BJ (cell line): ENCODE measurements at regions not wholly inside any gene's neighbourhood (a gene's known extent, or its start where the extent isn't known, plus 50 kb on each side); places are given as distances from the start of the nearest gene placed in this dataset.

ENCODE experiments used
- CTCF ChIA-PET: fragments of 350-600 bp; formaldehyde crosslinking; extraction: SDS; loops from one replicate; lab custom pipeline; 2021; ENCODE audit warnings: antibody characterized with exemption, inconsistent platforms; lab: Yijun Ruan, JAX
- POLR2A ChIA-PET: fragments of 300-600 bp; sonication (Branson Sonifier 250); formaldehyde crosslinking; extraction: SDS; loops from one replicate; lab custom pipeline; 2021; ENCODE audit warnings: antibody characterized with exemption; lab: Charles Lee
- DNase-seq: peaks from one replicate; pipeline ENCODE4 v3.0.0-alpha.2; 2011; ENCODE audit warnings: low read depth
- H3K27me3 ChIP-seq: 2 replicates; pipeline ENCODE4 v1.6.0; 2011; ENCODE audit warnings: low read length; ENCODE audit not compliant: control insufficient read depth, insufficient read depth
- H3K36me3 ChIP-seq: 2 replicates; pipeline ENCODE4 v1.5.1; 2011; ENCODE audit warnings: low read length; ENCODE audit not compliant: control insufficient read depth, insufficient read depth
- H3K4me3 ChIP-seq: 2 replicates; pipeline ENCODE4 v1.5.1; 2011; ENCODE audit warnings: low read depth, mild to moderate bottlenecking, control low read depth, low read length
- TF ChIP-seq, protein P1 (sequence below): IDR thresholded peaks from 2 replicates; pipeline ENCODE4 v1.5.1; 2011; ENCODE audit warnings: low read depth, mild to moderate bottlenecking, control low read depth, inconsistent platforms, low read length, moderate library complexity; ENCODE audit not compliant: insufficient read depth

DNA sequence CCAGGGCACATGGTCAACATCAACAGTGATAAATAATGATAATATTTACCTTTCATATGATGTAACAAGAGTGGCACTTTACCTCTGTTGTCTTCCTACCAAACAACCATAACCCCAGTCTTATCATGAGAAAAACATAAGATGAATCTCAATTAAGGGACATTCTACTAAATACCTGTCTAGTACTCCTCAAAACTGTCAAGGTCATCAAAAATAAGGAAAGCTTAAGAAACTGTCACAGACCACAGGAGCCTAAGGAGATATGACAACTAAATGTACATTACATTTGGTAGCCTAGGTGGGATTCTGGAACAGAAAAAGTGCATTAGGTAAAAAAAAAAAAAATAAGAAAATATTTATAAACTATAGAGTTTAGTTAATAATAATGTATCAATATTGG lies 118.1 kb downstream of the CCDC34 start:
- CTCF ChIA-PET, result interaction anchor here (1.2 kb wide), 1 partner anchor 12 kb away, joined by 3 read pairs; no protein-coding TSS in a partner anchor
- no peak for DNase-seq

DNA sequence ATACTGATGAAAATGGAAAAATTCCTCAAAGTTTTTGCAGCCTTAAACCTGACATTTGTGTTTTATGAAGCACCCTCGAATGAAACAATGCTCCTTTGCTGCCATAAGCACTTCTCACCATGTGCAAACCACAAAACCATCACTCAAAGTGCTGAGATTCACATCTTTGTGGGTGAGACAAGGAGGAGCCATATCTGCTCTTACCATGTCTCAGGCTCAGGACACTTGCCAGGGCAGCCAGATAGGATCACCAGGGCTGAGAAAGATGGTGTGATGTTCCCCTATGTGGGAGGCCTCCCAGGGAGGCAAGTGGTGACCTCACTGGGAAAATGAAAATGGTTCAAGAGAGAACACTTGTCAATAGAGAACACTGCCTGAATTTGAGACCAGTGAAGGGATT lies 120.4 kb downstream of the CCDC34 start:
- H3K27me3 ChIP-seq, result no peaks in the 10 kb centered on the region
- H3K4me3 ChIP-seq, result no peak overlapping the region
- DNase-seq, result peak; percentile 27
- ChIA-PET CTCF (interaction anchor here (0.6 kb wide), 1 partner anchor 59 kb away, joined by 3 read pairs; no protein-coding TSS in a partner anchor), POLR2A (no interaction called here)
- H3K36me3 ChIP-seq, result no peaks in the 10 kb centered on the region
- TF ChIP-seq, protein P1, sequence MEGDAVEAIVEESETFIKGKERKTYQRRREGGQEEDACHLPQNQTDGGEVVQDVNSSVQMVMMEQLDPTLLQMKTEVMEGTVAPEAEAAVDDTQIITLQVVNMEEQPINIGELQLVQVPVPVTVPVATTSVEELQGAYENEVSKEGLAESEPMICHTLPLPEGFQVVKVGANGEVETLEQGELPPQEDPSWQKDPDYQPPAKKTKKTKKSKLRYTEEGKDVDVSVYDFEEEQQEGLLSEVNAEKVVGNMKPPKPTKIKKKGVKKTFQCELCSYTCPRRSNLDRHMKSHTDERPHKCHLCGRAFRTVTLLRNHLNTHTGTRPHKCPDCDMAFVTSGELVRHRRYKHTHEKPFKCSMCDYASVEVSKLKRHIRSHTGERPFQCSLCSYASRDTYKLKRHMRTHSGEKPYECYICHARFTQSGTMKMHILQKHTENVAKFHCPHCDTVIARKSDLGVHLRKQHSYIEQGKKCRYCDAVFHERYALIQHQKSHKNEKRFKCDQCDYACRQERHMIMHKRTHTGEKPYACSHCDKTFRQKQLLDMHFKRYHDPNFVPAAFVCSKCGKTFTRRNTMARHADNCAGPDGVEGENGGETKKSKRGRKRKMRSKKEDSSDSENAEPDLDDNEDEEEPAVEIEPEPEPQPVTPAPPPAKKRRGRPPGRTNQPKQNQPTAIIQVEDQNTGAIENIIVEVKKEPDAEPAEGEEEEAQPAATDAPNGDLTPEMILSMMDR, result no peak

More for the DNA sequence above, 118.1 kb downstream of the CCDC34 start:
- H3K27me3 ChIP-seq, result no peaks in the 10 kb centered on the region
- TF ChIP-seq, protein P1, result no peak
- no peaks in the 10 kb centered on the region for H3K36me3 ChIP-seq
- POLR2A ChIA-PET, result no interaction called here
- no peak overlapping the region for H3K4me3 ChIP-seq

DNA sequence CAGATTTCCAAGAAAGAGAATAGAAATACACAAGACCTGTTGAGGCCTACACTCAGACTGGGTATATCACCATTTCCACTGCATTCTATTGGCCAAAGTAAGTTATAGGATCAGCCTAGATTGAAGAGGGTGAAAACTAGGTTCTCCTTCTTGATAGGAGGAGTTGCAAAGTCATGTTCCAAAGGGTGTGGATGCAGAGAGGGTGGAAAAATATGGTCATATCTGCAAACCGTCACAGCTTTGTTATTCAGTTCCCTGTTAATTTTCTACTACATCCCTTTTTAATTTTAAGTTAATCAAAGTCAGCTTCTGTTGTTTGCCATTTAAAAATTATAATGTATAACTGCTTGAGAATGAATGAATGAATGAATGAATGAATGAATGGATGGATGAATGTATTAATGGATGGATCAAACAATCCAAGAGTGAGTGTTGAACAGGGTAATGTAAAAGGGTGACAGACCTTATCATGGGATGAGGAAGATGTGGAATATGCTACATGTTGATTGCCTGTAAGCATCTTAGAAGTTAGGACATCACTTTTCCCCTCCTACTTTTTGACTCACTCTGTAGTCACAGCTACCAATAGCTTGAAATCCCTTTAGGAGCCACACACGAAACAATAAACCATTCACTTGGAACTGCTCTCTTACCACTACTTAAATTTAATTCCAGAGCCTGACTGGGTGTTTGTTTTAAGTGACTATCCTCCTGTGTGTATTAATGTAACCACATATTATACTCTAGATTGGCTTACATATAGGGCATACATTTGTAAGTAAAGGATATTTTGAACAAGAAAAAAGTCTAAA lies 121.5 kb downstream of the CCDC34 start:
- no peaks in the 10 kb centered on the region for H3K27me3 ChIP-seq
- TF ChIP-seq, protein P1, result no peak
- ChIA-PET POLR2A (interaction anchor here (0.6 kb wide), 1 partner anchor 13 kb away, joined by 5 read pairs; no protein-coding TSS in a partner anchor), CTCF (interaction anchor here (0.6 kb wide), 2 partner anchors 41 to 255 kb away, joined by 3 read pairs; no protein-coding TSS in a partner anchor)
- H3K36me3 ChIP-seq, result no peaks in the 10 kb centered on the region
- H3K4me3 ChIP-seq, result no peak overlapping the region
- DNase-seq, result peak; percentile 68

DNA sequence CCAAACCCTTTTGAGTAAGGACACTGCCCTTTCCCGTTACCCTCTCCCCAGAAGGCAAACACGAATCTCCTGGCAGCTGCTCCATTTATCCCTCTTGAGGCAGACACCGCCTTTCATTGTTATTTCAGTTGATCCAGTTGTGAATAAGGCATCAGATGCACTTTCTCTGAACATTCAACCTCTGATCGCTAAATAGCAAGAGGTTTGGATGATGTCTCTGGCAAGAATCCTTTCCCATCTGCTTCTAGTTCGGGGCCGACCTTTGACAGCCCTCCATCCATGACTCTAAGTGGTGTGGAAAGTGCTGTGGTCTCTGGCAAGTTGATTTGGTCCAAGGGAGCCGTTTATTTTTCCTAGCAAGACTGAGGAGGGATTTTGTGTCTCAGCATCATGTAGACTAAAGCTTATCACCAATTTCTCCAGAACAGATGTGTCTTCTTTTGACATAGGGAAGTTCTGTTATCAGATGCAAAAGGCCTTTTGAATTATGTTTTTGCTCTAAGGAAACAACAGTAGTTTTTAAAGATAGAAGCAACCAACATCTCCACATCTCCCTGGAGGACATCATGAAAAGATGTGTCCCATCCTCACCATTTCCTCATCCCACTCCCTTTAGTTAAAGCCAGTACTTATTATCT lies 123.6 kb downstream of the CCDC34 start:
- DNase-seq, result no peak
- Histone ChIP-seq H3K36me3 (no peaks in the 10 kb centered on the region), H3K27me3 (no peaks in the 10 kb centered on the region), H3K4me3 (no peak overlapping the region)
- CTCF ChIA-PET, result interaction anchor here (0.7 to 1.5 kb wide), 2 partner anchors 12 to 55 kb away, joined by 3 to 5 read pairs; no protein-coding TSS in a partner anchor
- POLR2A ChIA-PET, result no interaction called here
- TF ChIP-seq, protein P1, result no peak

DNA sequence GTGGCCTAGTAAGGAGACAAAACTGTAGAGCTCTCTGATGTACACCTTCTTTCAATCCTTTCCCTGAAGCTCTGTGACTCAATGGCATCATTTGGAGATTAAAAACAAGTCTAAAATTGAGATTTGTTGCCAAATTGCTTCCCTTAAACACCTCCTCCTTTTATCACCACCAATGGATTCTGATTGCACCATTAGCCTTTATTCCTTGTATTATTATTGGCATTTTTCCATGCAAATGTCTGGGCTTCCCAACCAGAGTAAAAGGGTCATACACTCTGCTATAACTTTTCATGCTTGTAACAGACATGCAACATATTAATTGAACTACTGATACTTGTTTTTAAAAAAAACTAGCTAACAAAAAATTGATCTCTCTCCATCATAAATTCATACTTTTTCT lies 124.2 kb downstream of the CCDC34 start:
- CTCF ChIA-PET, result interaction anchor here (0.7 to 1.5 kb wide), 2 partner anchors 11 to 55 kb away, joined by 3 to 5 read pairs; no protein-coding TSS in a partner anchor
- H3K4me3 ChIP-seq, result no peak overlapping the region
- POLR2A ChIA-PET, result no interaction called here
- DNase-seq, result no peak
- H3K27me3 ChIP-seq, result no peaks in the 10 kb centered on the region
- TF ChIP-seq, protein P1, result no peak
- no peaks in the 10 kb centered on the region for H3K36me3 ChIP-seq
